HL-60 (cell line): ENCODE measurements at regions not wholly inside any gene's neighbourhood (a gene's known extent, or its start where the extent isn't known, plus 50 kb on each side); places are given as distances from the start of the nearest gene placed in this dataset.
"Not testable (repeated sequence)": the region's sequence is repeated elsewhere in the genome, so short reads cannot be mapped to it uniquely, and the experiment has no call there.

ENCODE experiments used
- DNase-seq, 2 experiments: peaks; one replicate each; pipeline ENCODE4 v3.0.0-alpha.2; 2010 to 2020; ENCODE audit warnings: low read depth in 1 of 2, low spot score in 1 of 2
- H3K27ac ChIP-seq: fragments of 250-450 bp; sonication (Bioruptor Pico); replicated peaks from 2 replicates; pipeline ENCODE4 v1.5.1; 2020; ENCODE audit warnings: mild to moderate bottlenecking, moderate library complexity
- H3K27me3 ChIP-seq: fragments of 250-450 bp; sonication (Bioruptor Pico); 2 replicates; pipeline ENCODE4 v1.5.1; 2021; ENCODE audit warnings: mild to moderate bottlenecking, moderate library complexity; ENCODE audit not compliant: insufficient read depth, poor library complexity, severe bottlenecking
- H3K4me3 ChIP-seq: replicated peaks from 2 replicates; pipeline ENCODE4 v1.5.1; 2011; ENCODE audit warnings: mild to moderate bottlenecking, control low read depth, low read length; ENCODE audit not compliant: insufficient read depth
- GABPA ChIP-seq: IDR thresholded peaks from 2 replicates; pipeline ENCODE4 v1.6.1; 2012; ENCODE audit warnings: low read depth
- POLR2AphosphoS5 ChIP-seq: IDR thresholded peaks from 2 replicates; pipeline ENCODE4 v1.6.1; 2012; ENCODE audit warnings: low read depth
- SPI1 ChIP-seq: IDR thresholded peaks from 2 replicates; pipeline ENCODE4 v1.6.1; 2012; ENCODE audit warnings: low read depth, mild to moderate bottlenecking, borderline replicate concordance
- TF ChIP-seq, protein P1 (sequence below): IDR thresholded peaks from one replicate; pipeline ENCODE4 v1.5.1; 2011; ENCODE audit warnings: low read length, control low read depth, inconsistent platforms; ENCODE audit not compliant: insufficient read depth
- TF ChIP-seq, protein P2 (sequence below): IDR thresholded peaks from 2 replicates; pipeline ENCODE4 v1.6.1; 2012; ENCODE audit warnings: low read depth; ENCODE audit not compliant: insufficient replicate concordance

DNA sequence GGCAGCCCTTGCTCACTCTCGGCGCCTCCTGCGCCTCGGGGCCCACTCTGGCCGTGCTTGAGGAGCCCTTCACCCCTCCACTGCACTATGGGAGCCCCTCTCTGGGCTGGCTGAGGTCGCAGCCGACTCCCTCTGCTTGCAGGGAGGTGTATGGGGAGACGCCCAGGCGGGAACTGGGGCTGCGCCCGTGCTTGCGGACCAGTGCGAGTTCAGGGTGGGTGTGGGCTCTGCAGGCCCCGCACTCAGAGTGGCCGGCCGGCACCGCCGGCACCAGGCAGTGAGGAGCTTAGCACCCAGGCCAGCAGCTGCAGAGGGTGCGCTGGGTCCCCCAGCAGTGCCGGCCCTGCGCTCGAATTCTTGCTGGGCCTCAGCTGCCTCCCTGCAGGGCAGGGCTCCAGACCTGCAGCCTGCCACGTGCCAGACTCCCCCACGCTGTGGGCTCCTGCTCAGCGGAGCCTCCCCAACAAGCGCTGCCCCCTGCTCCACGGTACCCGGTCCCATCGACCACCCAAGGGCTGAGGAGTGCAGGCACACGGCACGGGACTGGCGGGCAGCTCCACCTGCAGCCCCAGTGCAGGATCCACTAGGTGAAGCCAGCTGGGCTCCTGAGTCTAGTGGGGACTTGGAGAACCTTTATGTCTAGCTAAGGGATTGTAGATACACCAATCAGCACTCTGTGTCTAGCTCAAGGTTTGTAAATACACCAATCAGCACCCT, 54.0 kb upstream of the WWC2 start:
- DNase-seq, H3K27me3 ChIP-seq, H3K27ac ChIP-seq, H3K4me3 ChIP-seq: not testable (repeated sequence)

DNA sequence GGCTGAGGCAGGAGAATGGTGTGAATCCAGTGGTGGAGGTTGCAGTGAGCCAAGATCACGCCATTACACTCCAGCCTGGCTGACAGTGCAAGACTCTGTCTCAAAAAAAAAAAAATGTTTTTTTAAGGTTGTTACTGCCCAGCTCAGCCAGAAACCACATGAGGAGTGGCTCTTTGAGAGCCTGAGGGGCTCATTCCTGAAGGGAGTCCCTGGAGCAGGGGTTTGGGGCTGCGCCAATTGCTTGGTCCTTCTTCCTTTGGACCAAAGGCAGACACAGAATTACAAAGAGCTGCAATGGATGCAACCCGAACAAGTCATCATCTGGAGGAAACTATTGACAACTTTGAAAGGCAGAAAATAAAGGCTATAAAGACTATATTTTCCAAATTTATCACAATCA, 60.6 kb upstream of the WWC2 start:
- H3K27ac ChIP-seq = no peak overlapping the region
- no peaks in the 10 kb centered on the region for H3K27me3 ChIP-seq
- no peak for DNase-seq
- no peak for TF ChIP-seq POLR2AphosphoS5
- H3K4me3 ChIP-seq = no peak overlapping the region

DNA sequence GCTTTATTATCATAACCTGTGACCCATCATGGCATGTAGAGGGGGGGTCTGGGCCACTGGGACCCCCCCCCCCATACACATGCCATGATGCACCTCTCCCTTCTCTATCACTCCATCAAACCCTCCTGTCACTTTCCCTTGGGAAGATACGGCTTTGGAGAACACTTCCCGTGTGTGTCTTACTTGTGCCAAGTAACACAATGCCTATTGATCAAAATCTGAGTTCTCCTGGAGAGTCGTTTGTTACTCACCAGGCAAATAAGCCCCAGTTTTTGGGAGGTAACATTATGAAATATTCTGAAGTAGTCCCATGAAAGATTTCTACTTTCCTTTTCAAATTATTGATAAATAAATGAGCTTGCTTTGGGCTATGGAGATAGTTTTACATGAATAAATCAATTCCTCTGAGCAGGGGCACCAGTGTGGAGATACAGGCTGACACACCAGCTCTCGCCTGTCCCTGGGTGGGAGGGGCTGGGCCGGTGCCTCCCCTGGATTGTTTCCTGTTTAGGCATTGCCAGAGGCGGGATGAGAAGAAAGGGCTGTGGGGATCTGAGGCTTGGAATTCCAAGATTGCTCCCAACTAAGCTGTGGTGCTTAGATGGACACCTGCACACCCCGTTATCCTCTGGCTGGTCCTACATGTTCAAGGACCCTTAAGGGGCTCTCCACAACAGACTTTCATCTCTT, 63.2 kb upstream of the WWC2 start:
- Histone ChIP-seq H3K27me3 (no peaks in the 10 kb centered on the region), H3K4me3 (no peak overlapping the region), H3K27ac (no peak overlapping the region)
- TF ChIP-seq POLR2AphosphoS5 (no peak), SPI1 (no peak), GABPA (no peak)
- TF ChIP-seq, protein P1, sequence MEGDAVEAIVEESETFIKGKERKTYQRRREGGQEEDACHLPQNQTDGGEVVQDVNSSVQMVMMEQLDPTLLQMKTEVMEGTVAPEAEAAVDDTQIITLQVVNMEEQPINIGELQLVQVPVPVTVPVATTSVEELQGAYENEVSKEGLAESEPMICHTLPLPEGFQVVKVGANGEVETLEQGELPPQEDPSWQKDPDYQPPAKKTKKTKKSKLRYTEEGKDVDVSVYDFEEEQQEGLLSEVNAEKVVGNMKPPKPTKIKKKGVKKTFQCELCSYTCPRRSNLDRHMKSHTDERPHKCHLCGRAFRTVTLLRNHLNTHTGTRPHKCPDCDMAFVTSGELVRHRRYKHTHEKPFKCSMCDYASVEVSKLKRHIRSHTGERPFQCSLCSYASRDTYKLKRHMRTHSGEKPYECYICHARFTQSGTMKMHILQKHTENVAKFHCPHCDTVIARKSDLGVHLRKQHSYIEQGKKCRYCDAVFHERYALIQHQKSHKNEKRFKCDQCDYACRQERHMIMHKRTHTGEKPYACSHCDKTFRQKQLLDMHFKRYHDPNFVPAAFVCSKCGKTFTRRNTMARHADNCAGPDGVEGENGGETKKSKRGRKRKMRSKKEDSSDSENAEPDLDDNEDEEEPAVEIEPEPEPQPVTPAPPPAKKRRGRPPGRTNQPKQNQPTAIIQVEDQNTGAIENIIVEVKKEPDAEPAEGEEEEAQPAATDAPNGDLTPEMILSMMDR = no peak
- TF ChIP-seq, protein P2, sequence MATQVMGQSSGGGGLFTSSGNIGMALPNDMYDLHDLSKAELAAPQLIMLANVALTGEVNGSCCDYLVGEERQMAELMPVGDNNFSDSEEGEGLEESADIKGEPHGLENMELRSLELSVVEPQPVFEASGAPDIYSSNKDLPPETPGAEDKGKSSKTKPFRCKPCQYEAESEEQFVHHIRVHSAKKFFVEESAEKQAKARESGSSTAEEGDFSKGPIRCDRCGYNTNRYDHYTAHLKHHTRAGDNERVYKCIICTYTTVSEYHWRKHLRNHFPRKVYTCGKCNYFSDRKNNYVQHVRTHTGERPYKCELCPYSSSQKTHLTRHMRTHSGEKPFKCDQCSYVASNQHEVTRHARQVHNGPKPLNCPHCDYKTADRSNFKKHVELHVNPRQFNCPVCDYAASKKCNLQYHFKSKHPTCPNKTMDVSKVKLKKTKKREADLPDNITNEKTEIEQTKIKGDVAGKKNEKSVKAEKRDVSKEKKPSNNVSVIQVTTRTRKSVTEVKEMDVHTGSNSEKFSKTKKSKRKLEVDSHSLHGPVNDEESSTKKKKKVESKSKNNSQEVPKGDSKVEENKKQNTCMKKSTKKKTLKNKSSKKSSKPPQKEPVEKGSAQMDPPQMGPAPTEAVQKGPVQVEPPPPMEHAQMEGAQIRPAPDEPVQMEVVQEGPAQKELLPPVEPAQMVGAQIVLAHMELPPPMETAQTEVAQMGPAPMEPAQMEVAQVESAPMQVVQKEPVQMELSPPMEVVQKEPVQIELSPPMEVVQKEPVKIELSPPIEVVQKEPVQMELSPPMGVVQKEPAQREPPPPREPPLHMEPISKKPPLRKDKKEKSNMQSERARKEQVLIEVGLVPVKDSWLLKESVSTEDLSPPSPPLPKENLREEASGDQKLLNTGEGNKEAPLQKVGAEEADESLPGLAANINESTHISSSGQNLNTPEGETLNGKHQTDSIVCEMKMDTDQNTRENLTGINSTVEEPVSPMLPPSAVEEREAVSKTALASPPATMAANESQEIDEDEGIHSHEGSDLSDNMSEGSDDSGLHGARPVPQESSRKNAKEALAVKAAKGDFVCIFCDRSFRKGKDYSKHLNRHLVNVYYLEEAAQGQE = no peak
- no peak for DNase-seq

DNA sequence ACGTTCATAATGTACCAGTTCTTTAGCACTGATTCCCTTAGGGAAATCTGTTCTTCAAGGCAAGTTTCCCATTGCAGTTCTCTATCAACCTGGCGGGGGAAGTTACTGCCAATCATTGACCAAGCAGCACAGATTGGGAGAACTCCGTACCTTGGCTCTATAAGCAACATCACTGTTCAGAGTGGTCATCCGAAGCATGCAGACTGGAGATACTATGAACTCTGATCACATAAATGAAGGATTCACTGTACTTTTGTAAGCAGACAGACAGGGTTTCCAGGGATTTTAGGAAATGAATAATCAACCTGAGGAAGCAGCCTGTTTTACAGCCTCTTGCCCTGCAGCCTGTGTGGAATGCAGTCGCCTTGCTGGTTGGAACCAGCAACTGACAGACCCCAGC, 63.8 kb upstream of the WWC2 start:
- H3K27ac ChIP-seq = no peak overlapping the region
- no peak for DNase-seq
- TF ChIP-seq SPI1 = no peak
- TF ChIP-seq POLR2AphosphoS5 = no peak
- TF ChIP-seq, protein P2 = no peak
- TF ChIP-seq GABPA = no peak
- TF ChIP-seq, protein P1 = no peak
- H3K27me3 ChIP-seq = no peaks in the 10 kb centered on the region
- H3K4me3 ChIP-seq = no peak overlapping the region
